Gastrocnemius medialis (tissue), 4 donors: ENCODE measurements at regions not wholly inside any gene's neighbourhood (a gene's known extent, or its start where the extent isn't known, plus 50 kb on each side); places are given as distances from the start of the nearest gene placed in this dataset.

ENCODE experiments used
- ATAC-seq, 2 donors: fragments of 150-250 bp; one replicate each; pipeline ENCODE4 v1.9.1; 2016
- DNase-seq, 2 donors: peaks; one replicate each; pipeline ENCODE4 v3.0.0-alpha.2; 2019
- H3K27ac ChIP-seq, 4 donors: fragments of 200-600 bp; sonication (generic); 1 replicate in 1 of 4; 2 replicates in 3 of 4; pipeline ENCODE4 v1.5.1; 2016 to 2018; ENCODE audit warnings: mild to moderate bottlenecking in 2 of 4, moderate library complexity in 1 of 4
- H3K27me3 ChIP-seq, 3 donors: fragments of 200-600 bp; sonication (generic) in 2 of 3; 1 replicate in 1 of 3; 2 replicates in 2 of 3; pipeline versions ENCODE4 v1.5.1 to v1.6.0; 2016 to 2019; ENCODE audit warnings: mild to moderate bottlenecking in 1 of 3, moderate library complexity in 1 of 3
- H3K36me3 ChIP-seq, 2 donors: fragments of 200-600 bp; sonication (generic) in 1 of 2; one replicate each; pipeline ENCODE4 v1.5.1; 2017 to 2018
- H3K4me1 ChIP-seq, 2 donors: fragments of 200-600 bp; sonication (generic) in 1 of 2; one replicate each; pipeline ENCODE4 v1.5.1; 2016 to 2017; ENCODE audit warnings: mild to moderate bottlenecking in 2 of 2
- H3K4me3 ChIP-seq, 4 donors: fragments of 200-600 bp; sonication (generic) in 3 of 4; 1 replicate in 1 of 4; 2 replicates in 3 of 4; pipeline ENCODE4 v1.5.1; 2016 to 2019; ENCODE audit warnings: mild to moderate bottlenecking in 2 of 4
- H3K9me3 ChIP-seq, 3 donors: fragments of 200-600 bp; sonication (generic) in 2 of 3; 1 replicate in 1 of 3; 2 replicates in 2 of 3; pipeline ENCODE4 v1.5.1; 2016 to 2019
- CTCF ChIP-seq, 5 experiments: fragments of 450-650 bp in 3 of 5; fragments of 200-600 bp in 2 of 5; sonication (generic) in 2 of 5; IDR thresholded peaks in 4 of 5; conservative IDR thresholded peaks in 1 of 5; 1 replicate in 4 of 5; 2 replicates in 1 of 5; pipeline ENCODE4 v1.5.1; 2016 to 2019; ENCODE audit warnings: antibody characterized with exemption in 5 of 5, mild to moderate bottlenecking in 3 of 5, moderate library complexity in 3 of 5
- POLR2A ChIP-seq, 2 donors: fragments of 450-650 bp; IDR thresholded peaks; one replicate each; pipeline ENCODE4 v1.6.1; 2017; ENCODE audit warnings: antibody characterized with exemption in 2 of 2, mild to moderate bottlenecking in 2 of 2, moderate library complexity in 2 of 2
- in situ Hi-C, 4 donors: fragments of 200-750 bp; cut with MboI; loops; one replicate each; pipeline versions ENCODE4 v1.15.0 to v1.8.0; 2017; ENCODE audit warnings: low sequenced_read_pairs in 4 of 4
- intact Hi-C: fragments of 100-400 bp; cut with DNase I; formaldehyde crosslinking; loops from one replicate; pipeline ENCODE4 v1.15.1; 2023; ENCODE audit warnings: low total_unique reads

GRCh38 chr11:119560961-119561360, 138.0 kb upstream of the THY1 start:
- Histone ChIP-seq H3K27ac (no peak overlapping the region), H3K4me3 (no peak overlapping the region), H3K9me3 (no peaks in the 10 kb centered on the region), H3K36me3 (no peaks in the 10 kb centered on the region), H3K27me3 (no peaks in the 10 kb centered on the region), H3K4me1 (no peaks in the 10 kb centered on the region)
- no peak for ATAC-seq
- DNase-seq: no peak
- in situ Hi-C loops (no loop called here), intact Hi-C loops (no loop called here)
- TF ChIP-seq CTCF (IDR thresholded peaks at IDR 0.05 in 4 of 5, conservative IDR thresholded peaks at IDR 0.05 in 1 of 5) (no peak), POLR2A (IDR thresholded peaks at IDR 0.05) (no peak)

- TF ChIP-seq CTCF (IDR thresholded peaks at IDR 0.05 in 4 of 5, conservative IDR thresholded peaks at IDR 0.05 in 1 of 5): no peak
- TF ChIP-seq POLR2A (IDR thresholded peaks at IDR 0.05): no peak
- in situ Hi-C loops: no loop called here
- no peak for DNase-seq
- Histone ChIP-seq H3K36me3 (no peaks in the 10 kb centered on the region), H3K4me3 (no peak overlapping the region), H3K27me3 (no peaks in the 10 kb centered on the region), H3K9me3 (no peaks in the 10 kb centered on the region), H3K27ac (no peak overlapping the region), H3K4me1 (no peaks in the 10 kb centered on the region)
- ATAC-seq: no peak
- intact Hi-C loops: no loop called here
Measured at GRCh38 chr11:119560291-119560690, 137.3 kb upstream of the THY1 start.

DNA sequence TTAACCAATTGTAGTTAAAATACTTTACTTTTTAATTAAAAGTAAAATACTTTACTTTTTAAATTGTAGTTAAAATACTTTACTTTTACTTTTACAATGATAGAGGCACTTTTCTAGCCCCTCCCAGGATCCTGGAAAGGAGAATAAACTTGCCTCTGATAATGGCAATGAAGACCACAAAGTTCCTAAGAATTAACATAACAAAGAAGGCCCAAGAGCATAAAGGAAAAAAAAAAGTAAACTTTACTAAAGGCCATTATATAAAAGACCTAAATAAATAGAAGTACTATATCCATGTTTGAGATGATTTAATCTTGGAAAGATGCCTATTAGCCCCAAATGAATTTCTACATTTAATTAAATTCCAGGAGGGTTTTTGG, 129.1 kb upstream of the THY1 start:
- no peak for DNase-seq
- H3K4me1 ChIP-seq: no peaks in the 10 kb centered on the region
- intact Hi-C loops: no loop called here
- no peak overlapping the region for H3K4me3 ChIP-seq
- TF ChIP-seq POLR2A (IDR thresholded peaks at IDR 0.05) (no peak), CTCF (IDR thresholded peaks at IDR 0.05 in 4 of 5, conservative IDR thresholded peaks at IDR 0.05 in 1 of 5) (no peak)
- H3K27me3 ChIP-seq: no peaks in the 10 kb centered on the region
- no peaks in the 10 kb centered on the region for H3K36me3 ChIP-seq
- ATAC-seq: no peak
- in situ Hi-C loops: no loop called here
- H3K9me3 ChIP-seq: peaks cover 0 to 7% (median 0%) of the 10 kb centered on the region in 3 donors
- no peak overlapping the region for H3K27ac ChIP-seq

- ATAC-seq: no peak
- in situ Hi-C loops (no loop called here), intact Hi-C loops (no loop called here)
- H3K27me3 ChIP-seq: no peaks in the 10 kb centered on the region
- H3K4me3 ChIP-seq: no peak overlapping the region
- H3K9me3 ChIP-seq: peaks cover 0 to 7% (median 0%) of the 10 kb centered on the region in 3 donors
- TF ChIP-seq CTCF (IDR thresholded peaks at IDR 0.05 in 4 of 5, conservative IDR thresholded peaks at IDR 0.05 in 1 of 5) (no peak), POLR2A (IDR thresholded peaks at IDR 0.05) (no peak)
- H3K27ac ChIP-seq: no peak overlapping the region
- H3K36me3 ChIP-seq: no peaks in the 10 kb centered on the region
- no peaks in the 10 kb centered on the region for H3K4me1 ChIP-seq
- no peak for DNase-seq
Measured at GRCh38 chr11:119551420-119552105, 128.6 kb upstream of the THY1 start.
